IMR-90 (cell line): ENCODE measurements at regions not wholly inside any gene's neighbourhood (a gene's known extent, or its start where the extent isn't known, plus 50 kb on each side); places are given as distances from the start of the nearest gene placed in this dataset.

Experiments
- ATAC-seq: fragments of 200-7000 bp; cut with Tn5 transposase; 2 replicates; pipeline ENCODE4 v1.9.1; 2020; ENCODE audit warnings: low read depth, mild to moderate bottlenecking, moderate library complexity
- BruUV-seq: library from RNA; stranded (reverse); fragments of 400-500 nt; replicated peaks from 2 replicates; lab custom pipeline; 2021; lab: Mats Ljungman, UMichigan
- CTCF ChIA-PET: fragments of 300-600 bp; formaldehyde crosslinking; extraction: SDS; loops from one replicate; lab custom pipeline; 2021; ENCODE audit warnings: antibody characterized with exemption; lab: Yijun Ruan, JAX
- POLR2A ChIA-PET: fragments of 300-600 bp; sonication (Branson Sonifier 250); formaldehyde crosslinking; loops from one replicate; lab custom pipeline; 2022; ENCODE audit warnings: antibody characterized with exemption; ENCODE audit not compliant: unreplicated experiment; lab: Charles Lee
- DNase-seq: peaks from one replicate; pipeline ENCODE4 v3.0.0; 2013
- H2AFZ ChIP-seq: replicated peaks from 2 replicates; pipeline ENCODE3; 2013; ENCODE audit warnings: low read length, mild to moderate bottlenecking; ENCODE audit not compliant: poor library complexity
- H2AK5ac ChIP-seq: 2 replicates; pipeline ENCODE4 v1.6.1; 2013; ENCODE audit warnings: low read depth, low read length, inconsistent platforms
- H2AK9ac ChIP-seq: replicated peaks from 2 replicates; pipeline ENCODE3; 2013; ENCODE audit warnings: mild to moderate bottlenecking, low read depth, low read length, moderate library complexity; ENCODE audit not compliant: poor library complexity
- H2BK120ac ChIP-seq: 2 replicates; pipeline ENCODE4 v1.6.1; 2013; ENCODE audit warnings: low read depth, low read length, inconsistent platforms
- H2BK15ac ChIP-seq: 3 replicates; pipeline ENCODE4 v1.6.1; 2013; ENCODE audit warnings: low read depth, low read length, inconsistent platforms
- H2BK20ac ChIP-seq: 2 replicates; pipeline ENCODE4 v1.6.1; 2013; ENCODE audit warnings: low read depth, mild to moderate bottlenecking, inconsistent platforms, low read length, moderate library complexity
- H2BK5ac ChIP-seq: 2 replicates; pipeline ENCODE4 v1.6.1; 2013; ENCODE audit warnings: mild to moderate bottlenecking, low read depth, low read length, inconsistent platforms; ENCODE audit not compliant: poor library complexity, severe bottlenecking
- H3K14ac ChIP-seq: replicated peaks from 2 replicates; pipeline ENCODE4 v1.6.1; 2013; ENCODE audit warnings: low read depth, low read length, inconsistent platforms
- H3K18ac ChIP-seq: 2 replicates; pipeline ENCODE4 v1.6.1; 2013; ENCODE audit warnings: low read depth, low read length, control low read depth
- H3K23ac ChIP-seq: 2 replicates; pipeline ENCODE4 v1.6.1; 2013; ENCODE audit warnings: low read depth, low read length, inconsistent platforms
- H3K27ac ChIP-seq: 2 replicates; pipeline ENCODE4 v1.5.1; 2013; ENCODE audit warnings: mild to moderate bottlenecking, control low read depth, low read length; ENCODE audit not compliant: insufficient read depth
- H3K27me3 ChIP-seq: 2 replicates; pipeline ENCODE4 v1.6.1; 2013; ENCODE audit warnings: low read length; ENCODE audit not compliant: control insufficient read depth, insufficient read depth
- H3K36me3 ChIP-seq: 2 replicates; pipeline ENCODE4 v1.6.1; 2013; ENCODE audit warnings: low read length, mixed read lengths; ENCODE audit not compliant: control insufficient read depth, insufficient read depth
- H3K4ac ChIP-seq: 2 replicates; pipeline ENCODE4 v1.6.1; 2013; ENCODE audit warnings: low read depth, low read length, inconsistent platforms
- H3K4me1 ChIP-seq: 2 replicates; pipeline ENCODE4 v1.6.1; 2013; ENCODE audit warnings: low read length, mixed read lengths; ENCODE audit not compliant: control insufficient read depth, insufficient read depth
- H3K4me2 ChIP-seq: 2 replicates; pipeline ENCODE4 v1.6.1; 2013; ENCODE audit warnings: low read depth, mild to moderate bottlenecking, control low read depth, low read length, moderate library complexity
- H3K4me3 ChIP-seq: 2 replicates; pipeline ENCODE4 v1.5.1; 2013; ENCODE audit warnings: low read depth, mild to moderate bottlenecking, control low read depth, low read length, moderate library complexity; ENCODE audit not compliant: insufficient read depth
- H3K56ac ChIP-seq: 2 replicates; pipeline ENCODE4 v1.6.1; 2013; ENCODE audit warnings: low read length, inconsistent platforms; ENCODE audit not compliant: insufficient read depth; ENCODE audit errors: extremely low read depth
- H3K79me1 ChIP-seq, 2 experiments: 2 replicates each; pipeline ENCODE4 v1.6.1; 2013; ENCODE audit warnings: low read length in 2 of 2, inconsistent platforms in 1 of 2, low read depth in 1 of 2
- H3K9ac ChIP-seq: 2 replicates; pipeline ENCODE4 v1.6.1; 2013; ENCODE audit warnings: low read depth, low read length, control low read depth
- H3K9me1 ChIP-seq: 2 replicates; pipeline ENCODE4 v1.6.1; 2013; ENCODE audit warnings: low read length, inconsistent platforms; ENCODE audit not compliant: insufficient read depth
- H3K9me3 ChIP-seq: 2 replicates; pipeline ENCODE4 v1.6.1; 2013; ENCODE audit warnings: low read length; ENCODE audit not compliant: control insufficient read depth, insufficient read depth
- H4K20me1 ChIP-seq: 2 replicates; pipeline ENCODE4 v1.6.1; 2013; ENCODE audit warnings: low read length, inconsistent platforms; ENCODE audit not compliant: insufficient read depth
- H4K5ac ChIP-seq: 2 replicates; pipeline ENCODE4 v1.6.1; 2013; ENCODE audit warnings: mild to moderate bottlenecking, low read depth, low read length, control low read depth
- H4K8ac ChIP-seq, 2 experiments: 2 replicates each; pipeline ENCODE4 v1.6.1; 2013; ENCODE audit warnings: low read depth in 2 of 2, low read length in 2 of 2, control low read depth in 1 of 2, inconsistent platforms in 1 of 2
- H4K91ac ChIP-seq: 2 replicates; pipeline ENCODE4 v1.6.1; 2013; ENCODE audit warnings: low read depth, low read length, inconsistent platforms; ENCODE audit not compliant: insufficient read depth
- BHLHE40 ChIP-seq: fragments of 150-350 bp; IDR thresholded peaks from 2 replicates; pipeline ENCODE4 v1.6.1; 2016; ENCODE audit warnings: mild to moderate bottlenecking, low read depth, low read length
- CEBPB ChIP-seq: IDR thresholded peaks from 2 replicates; pipeline ENCODE4 v1.6.1; 2012; ENCODE audit warnings: low read depth, low read length, improper control_type of control experiment
- CHD1 ChIP-seq: IDR thresholded peaks from 2 replicates; pipeline ENCODE4 v1.6.1; 2012; ENCODE audit warnings: low read depth, low read length, improper control_type of control experiment
- FOS ChIP-seq: fragments of 150-350 bp; IDR thresholded peaks from 2 replicates; pipeline ENCODE4 v1.6.1; 2016; ENCODE audit warnings: low read depth, low read length
- MAFK ChIP-seq: IDR thresholded peaks from 2 replicates; pipeline ENCODE4 v1.6.1; 2012; ENCODE audit warnings: low read depth, low read length, improper control_type of control experiment
- MAZ ChIP-seq: IDR thresholded peaks from 2 replicates; pipeline ENCODE4 v1.6.1; 2012; ENCODE audit warnings: low read depth, mild to moderate bottlenecking, low read length, improper control_type of control experiment, moderate library complexity, borderline replicate concordance
- MXI1 ChIP-seq: IDR thresholded peaks from 2 replicates; pipeline ENCODE4 v1.6.1; 2012; ENCODE audit warnings: low read depth, mild to moderate bottlenecking, low read length, moderate library complexity, borderline replicate concordance
- NFE2L2 ChIP-seq: fragments of 150-350 bp; IDR thresholded peaks from 2 replicates; pipeline ENCODE4 v1.6.1; 2016; ENCODE audit warnings: low read depth, mild to moderate bottlenecking, low read length
- POLR2A ChIP-seq: IDR thresholded peaks from 2 replicates; pipeline ENCODE4 v1.6.1; 2012; ENCODE audit warnings: mild to moderate bottlenecking, low read depth, low read length
- RAD21 ChIP-seq: IDR thresholded peaks from 2 replicates; pipeline ENCODE4 v1.6.1; 2012; ENCODE audit warnings: low read length, improper control_type of control experiment
- RCOR1 ChIP-seq: IDR thresholded peaks from 2 replicates; pipeline ENCODE4 v1.6.1; 2012; ENCODE audit warnings: mild to moderate bottlenecking, low read length, improper control_type of control experiment; ENCODE audit not compliant: insufficient replicate concordance
- RFX5 ChIP-seq: IDR thresholded peaks from 2 replicates; pipeline ENCODE4 v1.8.0; 2012; ENCODE audit warnings: low read depth, mild to moderate bottlenecking, low read length, moderate library complexity
- SMC3 ChIP-seq: fragments of 150-350 bp; IDR thresholded peaks from 2 replicates; pipeline ENCODE4 v1.6.1; 2016; ENCODE audit warnings: low read depth, mild to moderate bottlenecking, antibody characterized with exemption, low read length, moderate library complexity
- WGBS, 2 experiments: methylation state at CpG; one replicate each; pipeline versions ENCODE4 v1.1.5 to v1.1.7; 2013; ENCODE audit warnings: missing lambda C conversion rate in 2 of 2; ENCODE audit not compliant: insufficient read length in 1 of 2; ENCODE audit errors: extremely low coverage in 2 of 2; 5-methylcytosine and 5-hydroxymethylcytosine counted together
- dilution Hi-C: fragments of 300-500 bp; cut with HindIII; formaldehyde crosslinking; loops from one replicate; pipeline ENCODE4 v1.14.3; 2018; ENCODE audit warnings: low sequenced_read_pairs; ENCODE audit not compliant: unreplicated experiment
- in situ Hi-C: fragments of 300-500 bp; cut with MboI; formaldehyde crosslinking; loops from 3 replicates; pipeline ENCODE4 v1.14.3; 2019; ENCODE audit warnings: low sequenced_read_pairs, inconsistent platforms, mixed read lengths
- intact Hi-C: fragments of 100-400 bp; cut with micrococcal nuclease; formaldehyde crosslinking; loops from 2 replicates; pipeline ENCODE4 v1.10.0; 2022
- TF ChIP-seq, protein P1 (sequence below): conservative IDR thresholded peaks from 2 replicates; pipeline ENCODE4 v1.5.1; 2012; ENCODE audit warnings: mild to moderate bottlenecking, low read depth, low read length, improper control_type of control experiment
- TF ChIP-seq, protein P2 (sequence below): fragments of 150-350 bp; IDR thresholded peaks from 2 replicates; pipeline ENCODE4 v1.6.1; 2016; ENCODE audit warnings: low read depth, mild to moderate bottlenecking, low read length, moderate library complexity, borderline replicate concordance
- TF ChIP-seq, protein P3 (sequence below): fragments of 150-350 bp; IDR thresholded peaks from 2 replicates; pipeline ENCODE4 v1.6.1; 2017; ENCODE audit warnings: mild to moderate bottlenecking, antibody characterized with exemption, low read length, low read depth

DNA sequence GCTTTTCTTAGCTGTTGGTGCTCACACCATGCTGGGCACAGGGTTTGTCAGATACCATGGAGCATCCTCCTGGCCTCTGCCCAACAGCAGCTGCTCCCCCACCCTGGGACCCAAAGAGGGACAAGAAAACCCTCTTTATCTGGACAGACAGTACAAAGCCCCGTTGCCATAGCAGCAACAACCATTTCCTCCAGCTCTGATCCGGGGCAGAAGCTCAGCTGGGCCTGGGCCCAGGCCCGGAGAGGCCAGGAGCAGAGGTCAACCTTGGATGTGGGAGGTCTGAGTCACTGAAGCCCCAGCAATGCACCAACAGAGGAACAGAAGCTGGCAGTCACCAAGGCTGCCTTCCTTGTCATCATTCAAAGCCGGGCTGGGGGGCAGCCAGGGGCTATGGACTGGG lies 228.4 kb upstream of the POU3F1 start:
- Histone ChIP-seq H2AK9ac (no peak overlapping the region), H3K4ac (no peak overlapping the region), H3K79me1 (no peaks in the 10 kb centered on the region), H3K9ac (no peak overlapping the region), H3K14ac (no peak overlapping the region), H3K36me3 (no peaks in the 10 kb centered on the region), H3K27ac (no peak overlapping the region), H4K91ac (no peak overlapping the region), H3K18ac (no peak overlapping the region), H4K20me1 (no peaks in the 10 kb centered on the region), H3K56ac (no peak overlapping the region), H3K4me1 (no peaks in the 10 kb centered on the region), H4K8ac (no peak overlapping the region), H3K9me1 (no peaks in the 10 kb centered on the region), H2AK5ac (no peak overlapping the region), H2BK15ac (no peak overlapping the region), H2BK5ac (no peak overlapping the region), H3K27me3 (peaks cover 5% of the 10 kb centered on the region; the same call in 1 of the 2 replicates), H2BK20ac (no peak overlapping the region), H2BK120ac (no peak overlapping the region), H3K4me2 (no peak overlapping the region), H3K9me3 (no peaks in the 10 kb centered on the region), H2AFZ (no peak overlapping the region), H4K5ac (no peak overlapping the region), H3K4me3 (no peak overlapping the region), H3K23ac (no peak overlapping the region)
- TF ChIP-seq RAD21 (no peak), BHLHE40 (no peak), SMC3 (no peak), RCOR1 (no peak), MAFK (no peak), CEBPB (no peak), POLR2A (no peak), CHD1 (no peak), MAZ (no peak), MXI1 (no peak), NFE2L2 (no peak), RFX5 (no peak), FOS (no peak)
- TF ChIP-seq, protein P1, sequence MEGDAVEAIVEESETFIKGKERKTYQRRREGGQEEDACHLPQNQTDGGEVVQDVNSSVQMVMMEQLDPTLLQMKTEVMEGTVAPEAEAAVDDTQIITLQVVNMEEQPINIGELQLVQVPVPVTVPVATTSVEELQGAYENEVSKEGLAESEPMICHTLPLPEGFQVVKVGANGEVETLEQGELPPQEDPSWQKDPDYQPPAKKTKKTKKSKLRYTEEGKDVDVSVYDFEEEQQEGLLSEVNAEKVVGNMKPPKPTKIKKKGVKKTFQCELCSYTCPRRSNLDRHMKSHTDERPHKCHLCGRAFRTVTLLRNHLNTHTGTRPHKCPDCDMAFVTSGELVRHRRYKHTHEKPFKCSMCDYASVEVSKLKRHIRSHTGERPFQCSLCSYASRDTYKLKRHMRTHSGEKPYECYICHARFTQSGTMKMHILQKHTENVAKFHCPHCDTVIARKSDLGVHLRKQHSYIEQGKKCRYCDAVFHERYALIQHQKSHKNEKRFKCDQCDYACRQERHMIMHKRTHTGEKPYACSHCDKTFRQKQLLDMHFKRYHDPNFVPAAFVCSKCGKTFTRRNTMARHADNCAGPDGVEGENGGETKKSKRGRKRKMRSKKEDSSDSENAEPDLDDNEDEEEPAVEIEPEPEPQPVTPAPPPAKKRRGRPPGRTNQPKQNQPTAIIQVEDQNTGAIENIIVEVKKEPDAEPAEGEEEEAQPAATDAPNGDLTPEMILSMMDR = no peak
- TF ChIP-seq, protein P2, sequence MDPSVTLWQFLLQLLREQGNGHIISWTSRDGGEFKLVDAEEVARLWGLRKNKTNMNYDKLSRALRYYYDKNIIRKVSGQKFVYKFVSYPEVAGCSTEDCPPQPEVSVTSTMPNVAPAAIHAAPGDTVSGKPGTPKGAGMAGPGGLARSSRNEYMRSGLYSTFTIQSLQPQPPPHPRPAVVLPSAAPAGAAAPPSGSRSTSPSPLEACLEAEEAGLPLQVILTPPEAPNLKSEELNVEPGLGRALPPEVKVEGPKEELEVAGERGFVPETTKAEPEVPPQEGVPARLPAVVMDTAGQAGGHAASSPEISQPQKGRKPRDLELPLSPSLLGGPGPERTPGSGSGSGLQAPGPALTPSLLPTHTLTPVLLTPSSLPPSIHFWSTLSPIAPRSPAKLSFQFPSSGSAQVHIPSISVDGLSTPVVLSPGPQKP = no peak
- TF ChIP-seq, protein P3, sequence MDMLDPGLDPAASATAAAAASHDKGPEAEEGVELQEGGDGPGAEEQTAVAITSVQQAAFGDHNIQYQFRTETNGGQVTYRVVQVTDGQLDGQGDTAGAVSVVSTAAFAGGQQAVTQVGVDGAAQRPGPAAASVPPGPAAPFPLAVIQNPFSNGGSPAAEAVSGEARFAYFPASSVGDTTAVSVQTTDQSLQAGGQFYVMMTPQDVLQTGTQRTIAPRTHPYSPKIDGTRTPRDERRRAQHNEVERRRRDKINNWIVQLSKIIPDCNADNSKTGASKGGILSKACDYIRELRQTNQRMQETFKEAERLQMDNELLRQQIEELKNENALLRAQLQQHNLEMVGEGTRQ = no peak
- DNase-seq (no peak), ATAC-seq (no peak)
- intact Hi-C loops (no loop called here), dilution Hi-C loops (no loop called here), in situ Hi-C loops (no loop called here)
- BruUV-seq = no TSS peak
- no CpG with 5 or more reads among the region's 4 CpGs for WGBS, 2 experiments
- ChIA-PET POLR2A (no interaction called here), CTCF (no interaction called here)
